Common myeloid progenitor, CD34-positive (primary cell): ENCODE measurements at regions not wholly inside any gene's neighbourhood (a gene's known extent, or its start where the extent isn't known, plus 50 kb on each side); places are given as distances from the start of the nearest gene placed in this dataset.

Experiments used
- CTCF ChIA-PET: fragments of 350-600 bp; sonication (Branson Sonifier 250); formaldehyde crosslinking; loops from one replicate; lab custom pipeline; 2021; ENCODE audit warnings: antibody characterized with exemption; lab: Charles Lee
- POLR2A ChIA-PET: fragments of 350-600 bp; sonication (Branson Sonifier 250); formaldehyde crosslinking; loops from one replicate; lab custom pipeline; 2021; ENCODE audit warnings: antibody characterized with exemption; lab: Charles Lee
- DNase-seq, 3 donors: peaks; one replicate each; pipeline versions ENCODE4 v3.0.0 to v3.0.0-alpha.2; 2013
- H3K27ac ChIP-seq, 2 experiments: 1 replicate in 1 of 2; 2 replicates in 1 of 2; pipeline ENCODE4 v1.7.0; 2013; ENCODE audit warnings: inconsistent platforms in 2 of 2, low read length in 2 of 2, mild to moderate bottlenecking in 2 of 2, low read depth in 1 of 2, moderate library complexity in 1 of 2; ENCODE audit not compliant: severe bottlenecking in 2 of 2, insufficient read depth in 1 of 2, poor library complexity in 1 of 2
- H3K27me3 ChIP-seq, 5 experiments: replicated peaks in 2 of 5; 1 replicate in 3 of 5; 2 replicates in 2 of 5; pipeline versions ENCODE4 v1.6.1 to v1.7.0; 2013; ENCODE audit warnings: low read length in 4 of 5, mild to moderate bottlenecking in 2 of 5, moderate library complexity in 2 of 5, inconsistent platforms in 1 of 5; ENCODE audit not compliant: insufficient read depth in 5 of 5, control insufficient read depth in 4 of 5
- H3K36me3 ChIP-seq, 4 experiments: 1 replicate in 2 of 4; 2 replicates in 2 of 4; pipeline versions ENCODE4 v1.6.1 to v1.7.0; 2013; ENCODE audit warnings: low read length in 3 of 4, control low read depth in 1 of 4, mild to moderate bottlenecking in 1 of 4; ENCODE audit not compliant: control insufficient read depth in 4 of 4, insufficient read depth in 4 of 4
- H3K4me1 ChIP-seq, 4 experiments: 1 replicate in 3 of 4; 2 replicates in 1 of 4; pipeline versions ENCODE4 v1.6.1 to v1.7.1; 2013; ENCODE audit warnings: low read length in 3 of 4, mild to moderate bottlenecking in 3 of 4, control low read depth in 1 of 4, inconsistent platforms in 1 of 4, moderate library complexity in 1 of 4; ENCODE audit not compliant: control insufficient read depth in 4 of 4, insufficient read depth in 4 of 4; ENCODE audit errors: control extremely low read depth in 1 of 4
- H3K4me3 ChIP-seq, 7 experiments: 1 replicate in 4 of 7; 2 replicates in 3 of 7; pipeline versions ENCODE4 v1.5.1 to v1.7.0; 2013; ENCODE audit warnings: mild to moderate bottlenecking in 7 of 7, low read length in 6 of 7, moderate library complexity in 6 of 7, inconsistent platforms in 2 of 7, low read depth in 2 of 7, control low read depth in 1 of 7; ENCODE audit not compliant: insufficient read depth in 4 of 7, control insufficient read depth in 1 of 7; ENCODE audit errors: extremely low read depth in 1 of 7
- H3K9me3 ChIP-seq, 5 experiments: 1 replicate in 4 of 5; 2 replicates in 1 of 5; pipeline versions ENCODE4 v1.6.1 to v1.7.1; 2013; ENCODE audit warnings: low read length in 4 of 5, mild to moderate bottlenecking in 2 of 5, inconsistent platforms in 1 of 5, low read depth in 1 of 5, moderate library complexity in 1 of 5; ENCODE audit not compliant: control insufficient read depth in 4 of 5, insufficient read depth in 2 of 5; ENCODE audit errors: control extremely low read depth in 1 of 5
- WGBS: methylation state at CpG from one replicate; pipeline ENCODE4 v1.1.5; 2013; ENCODE audit not compliant: insufficient coverage; 5-methylcytosine and 5-hydroxymethylcytosine counted together

DNA sequence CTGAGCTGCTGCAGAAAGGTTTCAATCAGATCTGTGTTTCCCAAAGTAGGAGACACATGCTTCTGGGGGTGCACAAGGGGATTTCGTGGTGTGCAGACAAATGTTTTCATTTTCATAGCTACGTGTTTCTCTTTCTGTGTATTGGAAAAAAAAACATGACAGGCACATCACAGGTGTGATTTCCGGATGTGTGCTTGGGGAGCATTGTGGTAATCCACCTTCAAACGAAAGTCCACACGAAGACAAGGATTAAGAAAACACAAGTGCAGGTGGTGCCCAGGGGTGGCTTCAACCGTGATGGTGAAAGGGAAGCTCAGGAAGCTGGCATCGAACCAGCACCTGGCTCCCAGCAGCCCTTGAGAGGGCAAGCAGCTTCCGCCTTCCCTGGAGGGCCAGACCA, 164.6 kb upstream of the LINGO1 start:
- ChIA-PET CTCF (no interaction called here), POLR2A (interaction anchor here (0.6 kb wide), 1 partner anchor 225 kb away, joined by 3 read pairs; no protein-coding TSS in a partner anchor)
- H3K27ac ChIP-seq = no peak overlapping the region
- H3K4me1 ChIP-seq = no peaks in the 10 kb centered on the region
- no peaks in the 10 kb centered on the region for H3K36me3 ChIP-seq
- no peaks in the 10 kb centered on the region for H3K9me3 ChIP-seq
- no peak overlapping the region for H3K4me3 ChIP-seq
- peaks cover 0 to 2% (median 0%) of the 10 kb centered on the region in 5 experiments for H3K27me3 ChIP-seq
- WGBS = 75% methylated on average over 8 of the region's 8 CpGs
- no peak for DNase-seq

DNA sequence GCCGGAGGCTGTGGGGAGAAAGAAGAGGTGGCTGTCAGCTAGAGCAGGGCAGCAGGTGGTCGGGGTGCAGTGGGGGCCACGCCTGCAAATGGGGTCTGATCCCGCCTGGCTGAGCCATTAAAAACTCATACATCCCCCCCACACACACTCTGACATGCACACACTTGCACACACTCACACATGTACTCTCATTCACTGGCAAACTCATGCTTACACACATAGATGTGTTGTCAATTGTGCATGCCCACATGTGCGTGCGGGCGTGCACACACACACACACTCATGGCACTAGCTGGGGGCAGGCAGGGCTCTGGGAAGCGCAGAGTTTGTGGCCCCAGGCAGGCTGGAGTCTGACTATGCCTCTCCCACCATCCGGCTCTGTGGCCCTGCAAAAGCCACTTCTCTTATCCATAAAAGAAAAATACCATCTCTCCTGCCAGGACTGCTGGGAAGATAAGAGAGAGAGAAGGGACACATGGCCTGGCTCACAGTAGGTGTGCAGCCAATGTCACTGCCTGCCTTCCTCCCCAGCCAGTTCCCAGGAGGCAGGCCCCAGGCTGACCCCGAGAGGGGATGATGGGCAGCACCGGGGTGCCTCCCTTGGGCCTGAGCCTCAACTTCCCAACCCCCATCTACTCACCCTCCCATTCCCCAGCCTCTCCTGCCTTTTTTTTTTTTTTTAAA, 163.5 kb upstream of the LINGO1 start:
- Histone ChIP-seq H3K27ac (no peak overlapping the region), H3K27me3 (peaks cover 0 to 2% (median 0%) of the 10 kb centered on the region in 5 experiments), H3K4me3 (no peak overlapping the region), H3K9me3 (no peaks in the 10 kb centered on the region), H3K4me1 (no peaks in the 10 kb centered on the region), H3K36me3 (no peaks in the 10 kb centered on the region)
- ChIA-PET POLR2A (no interaction called here), CTCF (no interaction called here)
- no peak for DNase-seq
- WGBS = 89% methylated on average over 9 of the region's 11 CpGs

DNA sequence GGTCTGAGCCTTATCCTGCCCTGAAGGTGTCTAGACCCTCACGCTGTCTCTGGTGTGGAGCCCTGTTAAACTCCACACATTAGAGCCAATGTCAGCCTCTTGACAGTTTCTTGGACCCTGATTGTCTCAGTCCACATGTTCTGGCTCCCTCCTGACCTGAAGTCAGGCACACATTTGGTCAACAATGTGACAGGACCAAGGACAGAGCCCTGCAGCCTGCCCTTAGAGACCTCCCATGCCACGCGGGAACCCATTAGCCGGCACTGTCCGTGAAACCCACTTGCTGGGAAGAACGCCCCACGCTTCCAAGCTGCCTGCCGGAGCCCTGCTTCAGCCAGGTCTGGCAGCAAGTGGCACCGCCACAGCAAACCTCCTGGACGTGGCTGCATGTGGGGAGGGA, 162.7 kb upstream of the LINGO1 start:
- Histone ChIP-seq H3K27me3 (peaks cover 0 to 2% (median 0%) of the 10 kb centered on the region in 5 experiments), H3K36me3 (no peaks in the 10 kb centered on the region), H3K27ac (no peak overlapping the region), H3K9me3 (no peaks in the 10 kb centered on the region), H3K4me3 (no peak overlapping the region), H3K4me1 (no peaks in the 10 kb centered on the region)
- no peak for DNase-seq
- POLR2A ChIA-PET = no interaction called here
- CTCF ChIA-PET = no interaction called here
- WGBS = 86% methylated on average over 7 of the region's 10 CpGs

DNA sequence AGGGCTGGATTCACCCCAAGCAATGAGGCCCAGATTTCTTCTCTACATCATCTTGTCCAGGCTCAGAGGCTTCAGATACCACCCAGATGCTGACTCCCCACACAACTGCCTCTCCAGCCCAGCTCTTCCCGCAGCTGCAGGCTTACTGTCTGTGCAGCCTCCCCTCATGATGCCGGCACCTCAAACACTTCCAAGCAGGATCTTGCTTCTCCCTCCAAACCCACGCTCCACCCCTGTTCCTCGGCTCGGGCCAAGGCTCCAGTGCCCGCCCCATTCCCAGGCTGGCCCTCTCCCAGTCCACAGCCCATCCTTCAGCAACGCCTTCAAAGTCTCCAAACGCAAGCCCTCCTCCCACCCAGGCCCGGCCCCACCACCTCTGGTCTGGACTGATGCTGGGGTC, 159.2 kb upstream of the LINGO1 start:
- ChIA-PET POLR2A (no interaction called here), CTCF (interaction anchor here (1.5 kb wide), 1 partner anchor 12 kb away, joined by 3 read pairs; no protein-coding TSS in a partner anchor)
- 97% methylated on average over 9 of the region's 9 CpGs for WGBS
- Histone ChIP-seq H3K4me3 (no peak overlapping the region), H3K9me3 (no peaks in the 10 kb centered on the region), H3K4me1 (no peaks in the 10 kb centered on the region), H3K27ac (no peak overlapping the region), H3K36me3 (no peaks in the 10 kb centered on the region), H3K27me3 (peaks cover 0 to 3% (median 0%) of the 10 kb centered on the region in 5 experiments)
- no peak for DNase-seq

DNA sequence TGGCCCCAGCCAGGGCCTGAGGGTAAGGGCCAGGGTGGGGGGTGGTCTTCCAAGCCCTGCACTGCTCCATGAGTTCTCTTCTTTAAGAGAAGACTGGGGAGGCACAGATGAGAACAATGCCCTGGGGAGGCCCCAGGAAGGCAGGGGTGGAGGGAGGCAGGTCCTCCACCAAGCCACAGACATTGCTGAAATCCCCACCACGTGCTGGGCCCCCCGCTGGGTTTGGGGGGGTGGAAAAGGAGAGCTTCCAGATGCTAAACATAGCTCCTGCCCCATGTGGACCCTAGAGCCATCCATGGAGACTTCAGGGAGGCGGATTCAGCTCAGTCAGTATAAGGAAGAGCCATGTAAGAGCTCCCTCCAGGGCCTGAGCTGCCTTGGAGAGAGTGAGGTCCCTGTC, 157.8 kb upstream of the LINGO1 start:
- 80% methylated on average over 2 of the region's 3 CpGs for WGBS
- Histone ChIP-seq H3K36me3 (no peaks in the 10 kb centered on the region), H3K27me3 (peaks cover 0 to 6% (median 0%) of the 10 kb centered on the region in 5 experiments), H3K4me3 (no peak overlapping the region), H3K4me1 (no peaks in the 10 kb centered on the region), H3K9me3 (no peaks in the 10 kb centered on the region), H3K27ac (no peak overlapping the region)
- ChIA-PET POLR2A (no interaction called here), CTCF (interaction anchor here (1.5 kb wide), 1 partner anchor 31 kb away, joined by 3 read pairs; no protein-coding TSS in a partner anchor)
- DNase-seq = no peak

DNA sequence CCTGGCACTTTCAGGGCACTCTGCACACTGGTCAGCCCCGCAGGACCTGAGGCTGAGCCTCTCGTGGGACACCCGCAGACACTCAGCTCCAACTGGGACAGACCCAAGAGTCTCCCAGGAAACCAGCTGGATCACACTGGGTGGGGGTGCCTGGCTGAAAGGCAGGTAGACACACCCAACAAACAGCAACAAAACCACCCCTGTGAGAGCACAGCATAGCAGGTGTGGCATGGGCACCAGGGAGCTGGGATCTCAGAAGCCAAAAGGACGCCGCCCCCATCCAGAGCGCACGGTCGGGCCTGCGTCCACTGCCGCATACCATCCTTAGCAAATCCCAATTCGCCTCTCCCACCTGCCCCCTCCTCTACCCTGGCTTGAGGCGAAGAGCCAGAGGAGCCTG, 154.2 kb upstream of the LINGO1 start:
- Histone ChIP-seq H3K27ac (no peak overlapping the region), H3K4me1 (no peaks in the 10 kb centered on the region), H3K36me3 (no peaks in the 10 kb centered on the region), H3K4me3 (no peak overlapping the region), H3K27me3 (peaks cover 0 to 6% (median 2%) of the 10 kb centered on the region in 5 experiments), H3K9me3 (no peaks in the 10 kb centered on the region)
- CTCF ChIA-PET = no interaction called here
- POLR2A ChIA-PET = no interaction called here
- DNase-seq = no peak
- WGBS = 98% methylated on average over 7 of the region's 12 CpGs

DNA sequence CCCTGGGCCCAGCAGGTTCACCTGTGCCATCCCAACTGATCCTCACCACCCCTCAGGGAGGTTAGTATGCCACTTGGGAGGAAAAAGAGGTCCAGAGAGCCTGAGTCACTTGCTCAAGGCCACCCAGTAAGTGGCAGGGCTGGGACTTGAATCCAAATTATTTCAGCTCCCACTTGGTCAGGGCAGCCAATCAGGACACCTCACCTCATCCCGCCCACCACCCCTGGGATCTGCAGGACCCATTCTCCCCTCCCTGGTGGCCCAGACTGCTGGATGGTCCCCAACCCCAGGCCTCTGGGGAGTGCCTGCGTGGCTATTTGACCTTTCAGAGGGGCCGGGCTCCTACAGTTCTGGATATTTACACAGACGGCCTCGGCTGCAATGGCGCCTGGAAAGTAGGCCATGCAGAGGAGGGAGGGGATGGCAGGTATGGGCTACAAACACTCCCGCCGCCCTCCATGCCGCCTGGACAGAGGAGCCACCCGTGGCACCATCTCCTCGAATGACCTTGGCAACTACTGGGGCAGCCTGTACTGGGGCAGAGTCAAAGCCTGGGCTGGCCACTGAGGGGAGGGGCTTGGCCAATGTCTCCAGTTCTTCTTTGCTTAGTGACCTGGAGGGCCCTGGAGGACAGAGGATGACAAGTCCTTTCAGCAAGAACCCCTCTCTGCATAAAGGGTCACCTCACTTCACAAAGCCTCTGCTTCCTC, 153.6 kb upstream of the LINGO1 start:
- Histone ChIP-seq H3K4me1 (no peaks in the 10 kb centered on the region), H3K27ac (no peak overlapping the region), H3K4me3 (no peak overlapping the region), H3K36me3 (no peaks in the 10 kb centered on the region), H3K9me3 (no peaks in the 10 kb centered on the region), H3K27me3 (peaks cover 0 to 6% (median 2%) of the 10 kb centered on the region in 5 experiments)
- ChIA-PET CTCF (no interaction called here), POLR2A (no interaction called here)
- WGBS = 92% methylated on average over 11 of the region's 11 CpGs
- no peak for DNase-seq
